HFFc6 (cell line): ENCODE measurements at regions not wholly inside any gene's neighbourhood (a gene's known extent, or its start where the extent isn't known, plus 50 kb on each side); places are given as distances from the start of the nearest gene placed in this dataset.
"Not testable (repeated sequence)": the region's sequence is repeated elsewhere in the genome, so short reads cannot be mapped to it uniquely, and the experiment has no call there.

Experiments used
- DNase-seq: peaks from one replicate; pipeline ENCODE4 v3.0.0-alpha.2; 2018
- H3K27ac Mint-ChIP-seq: 2 replicates; pipeline ENCODE4 v1.8.0; 2020; ENCODE audit warnings: mild to moderate bottlenecking, mixed read lengths
- H3K27me3 Mint-ChIP-seq: 2 replicates; pipeline ENCODE4 v1.8.0; 2021; ENCODE audit warnings: mild to moderate bottlenecking, moderate library complexity, mixed read lengths; ENCODE audit not compliant: insufficient read depth
- H3K36me3 Mint-ChIP-seq: 2 replicates; pipeline ENCODE4 v1.8.0; 2021; ENCODE audit warnings: low read depth, mixed read lengths
- H3K4me1 Mint-ChIP-seq: 2 replicates; pipeline ENCODE4 v1.8.0; 2020; ENCODE audit warnings: low read depth, mixed read lengths
- H3K4me3 Mint-ChIP-seq: 2 replicates; pipeline ENCODE4 v1.8.0; 2020; ENCODE audit warnings: mild to moderate bottlenecking, moderate library complexity, mixed read lengths
- H3K9me3 Mint-ChIP-seq: 2 replicates; pipeline ENCODE4 v1.8.0; 2020; ENCODE audit warnings: mild to moderate bottlenecking, mixed read lengths
- TF ChIP-seq, protein P1 (sequence below): fragments of 200-600 bp; sonication (generic); IDR thresholded peaks from 2 replicates; pipeline ENCODE4 v1.5.0; 2021; ENCODE audit warnings: antibody characterized with exemption, mild to moderate bottlenecking

- TF ChIP-seq, protein P1, sequence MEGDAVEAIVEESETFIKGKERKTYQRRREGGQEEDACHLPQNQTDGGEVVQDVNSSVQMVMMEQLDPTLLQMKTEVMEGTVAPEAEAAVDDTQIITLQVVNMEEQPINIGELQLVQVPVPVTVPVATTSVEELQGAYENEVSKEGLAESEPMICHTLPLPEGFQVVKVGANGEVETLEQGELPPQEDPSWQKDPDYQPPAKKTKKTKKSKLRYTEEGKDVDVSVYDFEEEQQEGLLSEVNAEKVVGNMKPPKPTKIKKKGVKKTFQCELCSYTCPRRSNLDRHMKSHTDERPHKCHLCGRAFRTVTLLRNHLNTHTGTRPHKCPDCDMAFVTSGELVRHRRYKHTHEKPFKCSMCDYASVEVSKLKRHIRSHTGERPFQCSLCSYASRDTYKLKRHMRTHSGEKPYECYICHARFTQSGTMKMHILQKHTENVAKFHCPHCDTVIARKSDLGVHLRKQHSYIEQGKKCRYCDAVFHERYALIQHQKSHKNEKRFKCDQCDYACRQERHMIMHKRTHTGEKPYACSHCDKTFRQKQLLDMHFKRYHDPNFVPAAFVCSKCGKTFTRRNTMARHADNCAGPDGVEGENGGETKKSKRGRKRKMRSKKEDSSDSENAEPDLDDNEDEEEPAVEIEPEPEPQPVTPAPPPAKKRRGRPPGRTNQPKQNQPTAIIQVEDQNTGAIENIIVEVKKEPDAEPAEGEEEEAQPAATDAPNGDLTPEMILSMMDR = no peak
- Mint-ChIP-seq H3K4me1 (no peaks in the 10 kb centered on the region), H3K27ac (no peak overlapping the region), H3K36me3 (no peaks in the 10 kb centered on the region; the same call in 1 of the 2 replicates), H3K27me3 (no peaks in the 10 kb centered on the region), H3K4me3 (no peak overlapping the region), H3K9me3 (peaks cover 23% of the 10 kb centered on the region)
- DNase-seq = no peak
These were observed 76.2 kb upstream of the ADAMTS18 start for GRCh38 chr16:77511053-77511452.

DNA sequence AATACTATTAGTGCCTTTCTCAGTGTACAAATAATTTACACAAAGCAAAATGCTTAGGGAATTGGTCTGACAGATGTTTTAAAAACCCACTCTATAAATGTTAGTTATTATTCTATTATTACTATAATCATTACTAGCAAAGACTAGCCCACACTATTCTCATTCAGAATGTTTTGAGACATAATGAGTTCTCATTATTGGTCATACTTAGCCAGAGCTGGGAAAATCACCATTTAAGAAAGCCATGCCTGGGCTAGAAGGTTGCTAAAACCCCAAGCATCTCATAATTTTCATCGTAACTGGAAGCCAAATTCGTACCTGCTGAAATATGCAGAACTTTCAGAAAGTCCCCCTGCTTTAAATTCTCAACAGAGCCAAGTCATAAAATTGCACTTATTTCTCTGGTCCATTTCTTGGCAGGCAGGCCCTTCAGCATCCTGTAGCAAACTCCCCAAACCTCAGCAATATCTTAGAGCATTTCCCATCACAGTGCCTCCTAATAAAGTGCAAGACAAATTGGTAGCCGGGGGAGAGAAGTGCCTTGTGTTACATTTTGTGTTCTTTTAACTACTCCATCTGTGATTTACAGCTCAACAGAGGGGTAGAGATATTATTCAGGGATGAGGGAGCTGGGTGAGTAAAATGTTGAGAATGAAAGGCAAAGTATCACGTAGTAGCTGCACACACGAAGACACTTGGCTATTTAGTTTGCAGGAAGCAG, 79.8 kb upstream of the ADAMTS18 start:
- Mint-ChIP-seq H3K4me3 (no peak overlapping the region), H3K27me3 (no peaks in the 10 kb centered on the region), H3K27ac (no peak overlapping the region), H3K9me3 (peaks cover 44% of the 10 kb centered on the region), H3K4me1 (no peaks in the 10 kb centered on the region), H3K36me3 (no peaks in the 10 kb centered on the region; the same call in 1 of the 2 replicates)
- TF ChIP-seq, protein P1 = no peak
- DNase-seq = no peak

DNA sequence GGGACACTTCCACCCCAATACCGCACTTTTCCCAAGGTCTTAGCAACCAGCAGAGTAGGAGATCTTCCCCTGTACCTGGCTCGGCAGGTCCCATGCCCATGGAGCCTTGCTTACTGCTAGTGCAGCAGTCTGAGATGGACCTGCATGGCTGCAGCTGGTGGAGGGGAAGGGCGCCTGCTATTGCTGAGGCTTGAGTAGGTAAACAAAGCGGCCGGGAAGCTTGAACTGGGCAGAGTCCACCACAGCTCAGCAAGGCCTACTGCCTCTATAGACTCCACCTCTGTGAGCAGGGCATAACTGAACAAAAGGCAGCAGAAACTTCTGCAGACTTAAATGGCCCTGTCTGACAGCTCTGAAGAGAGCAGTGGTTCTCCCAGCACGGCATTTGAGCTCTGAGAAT, 90.4 kb upstream of the ADAMTS18 start:
- not testable (repeated sequence) for H3K27me3 Mint-ChIP-seq, DNase-seq, H3K27ac Mint-ChIP-seq, H3K4me1 Mint-ChIP-seq, H3K36me3 Mint-ChIP-seq, H3K4me3 Mint-ChIP-seq
- peaks cover 46% of the 10 kb centered on the region for H3K9me3 Mint-ChIP-seq

GRCh38 chr16:77531752-77532151, 96.9 kb upstream of the ADAMTS18 start:
- H3K4me3 Mint-ChIP-seq = no peak overlapping the region
- H3K36me3 Mint-ChIP-seq = peaks cover 5% of the 10 kb centered on the region; the same call in 1 of the 2 replicates
- no peak for DNase-seq
- H3K9me3 Mint-ChIP-seq = peaks cover 42% of the 10 kb centered on the region
- TF ChIP-seq, protein P1 = no peak
- H3K27me3 Mint-ChIP-seq = no peaks in the 10 kb centered on the region
- no peak overlapping the region for H3K27ac Mint-ChIP-seq
- peaks cover 7% of the 10 kb centered on the region; the same call in 1 of the 2 replicates for H3K4me1 Mint-ChIP-seq

DNA sequence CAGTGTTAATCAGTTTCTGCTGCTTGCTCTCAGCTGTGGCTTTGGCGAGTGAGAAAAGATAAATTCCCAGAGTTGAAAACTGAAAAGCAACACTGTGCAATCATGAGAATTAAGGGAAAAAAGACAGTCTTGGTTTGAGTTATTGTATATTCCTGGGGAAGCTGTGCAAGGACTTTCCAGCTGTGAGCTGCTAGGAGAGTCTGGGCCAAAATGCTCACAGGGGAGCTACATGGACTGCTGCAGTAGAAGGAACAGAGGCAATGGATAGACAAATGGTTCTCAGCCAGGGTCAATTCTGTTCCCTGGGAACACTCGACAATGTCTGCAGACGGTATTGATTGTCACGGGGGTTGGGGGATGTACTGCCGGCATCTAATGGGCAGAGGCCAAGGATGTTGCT, 102.0 kb upstream of the ADAMTS18 start:
- Mint-ChIP-seq H3K4me1 (peaks cover 1% of the 10 kb centered on the region; the same call in 1 of the 2 replicates), H3K9me3 (peaks cover 43% of the 10 kb centered on the region), H3K27me3 (no peaks in the 10 kb centered on the region), H3K36me3 (peaks cover 5% of the 10 kb centered on the region; the same call in 1 of the 2 replicates), H3K4me3 (no peak overlapping the region), H3K27ac (no peak overlapping the region)
- TF ChIP-seq, protein P1 = no peak
- no peak for DNase-seq

DNA sequence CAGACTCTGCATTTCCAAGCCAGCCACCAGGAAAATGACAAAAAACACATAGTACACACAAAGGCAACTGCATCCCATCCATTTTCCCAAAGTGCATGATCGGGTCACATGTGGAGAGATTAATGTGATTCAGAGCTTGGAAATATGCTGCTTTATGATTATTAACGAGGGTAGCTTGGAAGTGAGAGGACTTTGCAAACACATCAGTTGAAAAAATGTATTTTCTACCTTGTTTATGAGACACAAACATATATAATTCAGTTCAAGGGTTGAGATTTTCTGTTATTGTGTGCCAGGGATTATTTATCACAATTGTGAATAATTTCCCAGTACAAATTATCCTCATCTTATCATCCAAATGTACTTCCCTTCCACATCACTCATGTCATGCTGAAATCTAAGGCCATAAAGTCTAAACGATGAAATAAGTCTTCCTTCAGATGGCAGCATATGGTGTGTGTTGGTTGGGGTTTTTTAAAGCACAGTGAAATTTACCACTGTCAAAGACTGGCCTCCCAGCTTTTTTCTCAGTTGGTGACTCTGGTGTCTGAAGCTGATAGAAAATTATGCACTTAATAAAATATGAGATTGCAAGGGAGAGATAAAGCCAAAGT, 104.7 kb upstream of the ADAMTS18 start:
- Mint-ChIP-seq H3K9me3 (peaks cover 51% of the 10 kb centered on the region), H3K36me3 (peaks cover 5% of the 10 kb centered on the region; the same call in 1 of the 2 replicates), H3K27me3 (no peaks in the 10 kb centered on the region), H3K4me3 (no peak overlapping the region), H3K4me1 (no peaks in the 10 kb centered on the region), H3K27ac (no peak overlapping the region)
- TF ChIP-seq, protein P1 = no peak
- no peak for DNase-seq
